Breast epithelium (tissue), 4 donors: ENCODE measurements at regions not wholly inside any gene's neighbourhood (a gene's known extent, or its start where the extent isn't known, plus 50 kb on each side); places are given as distances from the start of the nearest gene placed in this dataset.
"Not testable (repeated sequence)": the region's sequence is repeated elsewhere in the genome, so short reads cannot be mapped to it uniquely, and the experiment has no call there.

Source experiments
- DNase-seq, 2 donors: peaks; one replicate each; pipeline ENCODE4 v3.0.0-alpha.2; 2019; ENCODE audit warnings: low spot score in 2 of 2
- H3K27ac ChIP-seq, 2 donors: fragments of 200-600 bp; sonication (generic) in 1 of 2; one replicate each; pipeline ENCODE4 v1.5.1; 2016 to 2019; ENCODE audit warnings: mild to moderate bottlenecking in 1 of 2
- H3K27me3 ChIP-seq, 2 donors: fragments of 200-600 bp; sonication (generic) in 1 of 2; one replicate each; pipeline versions ENCODE4 v1.5.1 to v1.6.0; 2017 to 2019; ENCODE audit warnings: control low read depth in 1 of 2, mild to moderate bottlenecking in 1 of 2
- H3K36me3 ChIP-seq: fragments of 200-600 bp; one replicate; pipeline ENCODE4 v1.5.1; 2019
- H3K4me1 ChIP-seq, 2 donors: fragments of 200-600 bp; sonication (generic); one replicate each; pipeline ENCODE4 v1.5.1; 2016 to 2019; ENCODE audit warnings: control low read depth in 1 of 2
- H3K4me3 ChIP-seq, 3 donors: fragments of 200-600 bp; sonication (generic); 1 replicate in 2 of 3; 2 replicates in 1 of 3; pipeline ENCODE4 v1.5.1; 2016 to 2019; ENCODE audit warnings: mild to moderate bottlenecking in 3 of 3, moderate library complexity in 2 of 3
- H3K9me3 ChIP-seq, 2 donors: fragments of 200-600 bp; sonication (generic) in 1 of 2; one replicate each; pipeline ENCODE4 v1.5.1; 2016 to 2019; ENCODE audit warnings: control low read depth in 1 of 2
- CTCF ChIP-seq, 3 donors: fragments of 450-650 bp; IDR thresholded peaks; one replicate each; pipeline ENCODE4 v1.5.1; 2016 to 2017; ENCODE audit warnings: antibody characterized with exemption in 3 of 3, mild to moderate bottlenecking in 3 of 3, moderate library complexity in 3 of 3
- POLR2A ChIP-seq: fragments of 450-650 bp; IDR thresholded peaks from one replicate; pipeline ENCODE4 v1.6.1; 2016; ENCODE audit warnings: antibody characterized with exemption, mild to moderate bottlenecking, moderate library complexity
- POLR2AphosphoS5 ChIP-seq, 3 donors: sonication (generic); formaldehyde crosslinking; IDR thresholded peaks; one replicate each; pipeline ENCODE4 v1.6.1; 2017; ENCODE audit warnings: antibody characterized with exemption in 3 of 3
- intact Hi-C: fragments of 100-400 bp; cut with DNase I; formaldehyde crosslinking; loops from one replicate; pipeline ENCODE4 v1.15.1; 2023; ENCODE audit warnings: low total_unique reads

GRCh38 chr18:11482271-11482670 lies 127.1 kb upstream of the SLC35G4 start:
- no peak for DNase-seq
- no peak for TF ChIP-seq POLR2AphosphoS5 (IDR thresholded peaks at IDR 0.05)
- TF ChIP-seq CTCF (IDR thresholded peaks at IDR 0.05): no peak
- TF ChIP-seq POLR2A: no peak
- intact Hi-C loops: no loop called here
- no peaks in the 10 kb centered on the region for H3K9me3 ChIP-seq
- no peak overlapping the region for H3K27ac ChIP-seq
- no peaks in the 10 kb centered on the region for H3K27me3 ChIP-seq
- H3K4me3 ChIP-seq: no peak overlapping the region
- H3K36me3 ChIP-seq: no peaks in the 10 kb centered on the region
- no peaks in the 10 kb centered on the region for H3K4me1 ChIP-seq

DNA sequence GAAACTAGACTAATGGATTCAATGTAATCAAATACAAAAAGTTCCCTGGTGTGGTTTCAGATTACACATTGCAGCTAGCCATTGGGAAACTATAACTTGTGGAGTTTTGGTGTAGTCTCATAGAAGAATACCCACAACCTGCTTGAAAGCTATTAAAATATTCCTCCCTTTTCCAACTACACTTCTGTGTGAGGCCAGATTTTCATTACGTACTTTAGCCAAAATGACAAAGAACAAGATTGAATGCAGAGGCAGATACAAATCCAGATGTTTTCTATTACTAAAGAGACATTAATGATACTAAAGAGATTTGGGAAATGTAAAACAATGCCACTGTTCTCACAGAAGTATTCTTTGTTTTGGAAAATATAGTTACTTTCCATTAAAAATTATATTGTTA lies 128.7 kb upstream of the SLC35G4 start:
- no peak for TF ChIP-seq CTCF (IDR thresholded peaks at IDR 0.05)
- TF ChIP-seq POLR2AphosphoS5 (IDR thresholded peaks at IDR 0.05): no peak
- no peak for TF ChIP-seq POLR2A
- Histone ChIP-seq H3K9me3 (no peaks in the 10 kb centered on the region), H3K4me1 (no peaks in the 10 kb centered on the region), H3K27me3 (no peaks in the 10 kb centered on the region), H3K27ac (no peak overlapping the region), H3K4me3 (no peak overlapping the region), H3K36me3 (no peaks in the 10 kb centered on the region)
- intact Hi-C loops: no loop called here
- DNase-seq: no peak

DNA sequence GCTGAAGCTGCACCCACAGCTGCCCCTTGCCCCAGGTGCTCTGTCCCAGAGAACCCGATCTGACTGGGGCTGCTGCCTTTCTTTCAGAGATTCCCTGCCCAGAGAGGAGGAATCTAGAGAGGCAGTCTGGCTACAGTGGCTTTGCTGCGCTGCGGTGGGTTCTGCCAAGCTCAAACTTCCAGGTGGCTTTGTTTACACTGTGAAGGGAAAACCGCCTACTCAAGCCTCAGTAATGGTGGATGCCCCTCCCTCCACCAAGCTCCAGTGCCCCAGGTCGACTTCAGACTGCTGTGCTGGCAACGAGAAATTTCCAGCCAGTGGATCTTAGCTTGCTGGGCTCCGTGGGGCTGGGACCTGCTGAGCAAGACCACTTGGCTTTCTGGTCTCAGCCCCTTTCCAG lies 130.4 kb upstream of the SLC35G4 start:
- H3K27ac ChIP-seq, H3K4me3 ChIP-seq, DNase-seq, H3K4me1 ChIP-seq, H3K9me3 ChIP-seq, H3K27me3 ChIP-seq, H3K36me3 ChIP-seq, intact Hi-C loops: not testable (repeated sequence)

- TF ChIP-seq POLR2AphosphoS5 (IDR thresholded peaks at IDR 0.05) (no peak), CTCF (IDR thresholded peaks at IDR 0.05) (no peak), POLR2A (no peak)
- no peak overlapping the region for H3K4me3 ChIP-seq
- no peak for DNase-seq
- H3K9me3 ChIP-seq: no peaks in the 10 kb centered on the region
- no peaks in the 10 kb centered on the region for H3K36me3 ChIP-seq
- H3K27me3 ChIP-seq: no peaks in the 10 kb centered on the region
- no peaks in the 10 kb centered on the region for H3K4me1 ChIP-seq
- no peak overlapping the region for H3K27ac ChIP-seq
- intact Hi-C loops: no loop called here
These were observed 138.5 kb upstream of the SLC35G4 start for GRCh38 chr18:11470941-11471340.

- Histone ChIP-seq H3K27ac (no peak overlapping the region), H3K27me3 (no peaks in the 10 kb centered on the region), H3K36me3 (no peaks in the 10 kb centered on the region), H3K4me3 (no peak overlapping the region), H3K9me3 (no peaks in the 10 kb centered on the region), H3K4me1 (no peaks in the 10 kb centered on the region)
- intact Hi-C loops: no loop called here
- DNase-seq: no peak
- TF ChIP-seq POLR2A (no peak), POLR2AphosphoS5 (IDR thresholded peaks at IDR 0.05) (no peak), CTCF (IDR thresholded peaks at IDR 0.05) (no peak)
These were observed 140.8 kb upstream of the SLC35G4 start for GRCh38 chr18:11468617-11469016.

DNA sequence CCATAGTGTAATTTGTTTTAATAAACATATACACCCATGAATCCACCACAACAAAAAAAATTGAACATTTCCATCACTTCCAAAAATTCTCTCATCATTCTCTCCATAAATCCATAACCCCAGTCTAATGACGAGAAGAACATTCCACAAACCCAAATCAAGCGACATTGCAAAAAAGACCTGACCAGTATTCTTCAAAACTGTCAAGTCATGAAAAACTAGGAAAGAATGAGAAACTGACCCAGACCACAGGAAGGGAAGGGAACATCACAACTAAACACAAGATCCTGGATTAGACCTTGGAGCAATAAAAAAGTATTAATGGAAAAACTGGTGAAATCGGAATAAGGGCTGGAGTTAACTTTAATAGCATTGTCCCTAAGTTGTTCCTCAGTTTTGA lies 141.3 kb upstream of the SLC35G4 start:
- no peaks in the 10 kb centered on the region for H3K36me3 ChIP-seq
- no peak overlapping the region for H3K4me3 ChIP-seq
- DNase-seq: no peak
- no peaks in the 10 kb centered on the region for H3K9me3 ChIP-seq
- intact Hi-C loops: no loop called here
- no peak overlapping the region for H3K27ac ChIP-seq
- H3K4me1 ChIP-seq: no peaks in the 10 kb centered on the region
- no peaks in the 10 kb centered on the region for H3K27me3 ChIP-seq
- TF ChIP-seq POLR2A (no peak), POLR2AphosphoS5 (IDR thresholded peaks at IDR 0.05) (no peak)
